Vagina (tissue), 2 donors: ENCODE measurements at regions not wholly inside any gene's neighbourhood (a gene's known extent, or its start where the extent isn't known, plus 50 kb on each side); places are given as distances from the start of the nearest gene placed in this dataset.

Source experiments
- CTCF ChIP-seq, 3 experiments: fragments of 450-650 bp in 2 of 3; fragments of 200-600 bp in 1 of 3; sonication (generic) in 1 of 3; IDR thresholded peaks; one replicate each; pipeline ENCODE4 v1.5.1; 2017 to 2019; ENCODE audit warnings: antibody characterized with exemption in 3 of 3, mild to moderate bottlenecking in 2 of 3, moderate library complexity in 2 of 3
- POLR2A ChIP-seq, 2 donors: fragments of 450-650 bp; IDR thresholded peaks; one replicate each; pipeline ENCODE4 v1.6.1; 2017; ENCODE audit warnings: antibody characterized with exemption in 2 of 2, mild to moderate bottlenecking in 2 of 2, moderate library complexity in 2 of 2

DNA sequence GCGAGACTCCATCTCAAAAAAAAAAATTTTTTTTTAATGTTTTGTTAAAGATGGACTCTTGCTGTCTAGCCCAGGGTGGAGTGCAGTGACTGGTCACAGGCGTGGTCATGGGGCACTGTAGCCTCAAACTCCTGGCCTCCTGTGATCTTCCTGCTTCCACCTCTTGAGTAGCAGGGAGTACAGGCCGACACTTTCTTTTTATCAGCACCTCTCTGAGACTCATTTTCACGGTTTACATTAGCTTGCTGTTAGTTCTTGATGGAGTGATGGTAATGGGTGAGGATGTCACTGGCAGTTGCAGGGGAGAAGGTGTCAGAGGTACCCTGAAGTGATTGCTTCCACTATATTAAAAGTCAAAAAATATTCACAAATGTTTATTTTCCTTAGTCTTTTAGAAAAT is 95.3 kb upstream of the MTPN start:
- TF ChIP-seq POLR2A (IDR thresholded peaks at IDR 0.05) (no peak), CTCF (IDR thresholded peaks at IDR 0.05) (no peak)
